NCI-H748 (cell line): ENCODE measurements at regions not wholly inside any gene's neighbourhood (a gene's known extent, or its start where the extent isn't known, plus 50 kb on each side); places are given as distances from the start of the nearest gene placed in this dataset.
"Not testable (repeated sequence)": the region's sequence is repeated elsewhere in the genome, so short reads cannot be mapped to it uniquely, and the experiment has no call there.

Experiments used
- DNase-seq: peaks from one replicate; lab custom pipeline; 2025; ENCODE audit not compliant: unreplicated experiment; lab: John Stamatoyannopoulos, UW

DNA sequence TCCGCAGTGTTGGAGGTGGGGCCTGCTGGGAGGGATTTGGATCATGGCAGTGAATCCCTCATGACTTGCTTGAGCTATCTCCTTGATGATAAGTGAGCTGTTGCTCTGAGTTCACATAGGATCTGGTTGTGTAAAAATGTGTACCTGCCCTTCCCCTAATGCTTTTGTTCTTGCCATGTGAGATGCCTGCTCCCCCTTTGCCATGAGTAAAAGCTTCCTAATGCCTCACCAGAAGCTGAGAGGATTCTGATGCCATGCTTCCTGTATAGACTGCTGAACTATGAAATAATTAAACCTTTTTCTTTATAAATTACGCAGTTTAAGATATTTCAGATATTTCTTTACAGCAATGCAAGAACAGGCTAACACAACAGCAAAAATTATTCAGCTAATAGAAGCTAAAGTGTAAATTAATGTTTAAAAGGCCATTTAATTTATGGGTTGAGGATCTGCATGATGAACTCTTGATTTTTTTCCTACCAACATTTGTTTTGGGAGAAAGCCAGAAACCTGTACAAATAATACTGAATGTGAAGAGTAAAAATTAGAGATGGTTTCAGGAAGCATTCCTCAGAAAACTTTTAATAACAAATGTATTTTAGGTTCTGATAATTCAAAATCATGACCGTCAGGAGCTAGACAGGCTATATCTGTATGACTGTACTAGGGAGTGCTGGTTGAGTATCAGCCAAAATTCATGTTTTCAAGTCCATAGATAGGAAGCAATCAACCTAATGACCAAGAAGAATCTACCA lies 177.5 kb upstream of the GRIA4 start:
- no peak for DNase-seq

DNA sequence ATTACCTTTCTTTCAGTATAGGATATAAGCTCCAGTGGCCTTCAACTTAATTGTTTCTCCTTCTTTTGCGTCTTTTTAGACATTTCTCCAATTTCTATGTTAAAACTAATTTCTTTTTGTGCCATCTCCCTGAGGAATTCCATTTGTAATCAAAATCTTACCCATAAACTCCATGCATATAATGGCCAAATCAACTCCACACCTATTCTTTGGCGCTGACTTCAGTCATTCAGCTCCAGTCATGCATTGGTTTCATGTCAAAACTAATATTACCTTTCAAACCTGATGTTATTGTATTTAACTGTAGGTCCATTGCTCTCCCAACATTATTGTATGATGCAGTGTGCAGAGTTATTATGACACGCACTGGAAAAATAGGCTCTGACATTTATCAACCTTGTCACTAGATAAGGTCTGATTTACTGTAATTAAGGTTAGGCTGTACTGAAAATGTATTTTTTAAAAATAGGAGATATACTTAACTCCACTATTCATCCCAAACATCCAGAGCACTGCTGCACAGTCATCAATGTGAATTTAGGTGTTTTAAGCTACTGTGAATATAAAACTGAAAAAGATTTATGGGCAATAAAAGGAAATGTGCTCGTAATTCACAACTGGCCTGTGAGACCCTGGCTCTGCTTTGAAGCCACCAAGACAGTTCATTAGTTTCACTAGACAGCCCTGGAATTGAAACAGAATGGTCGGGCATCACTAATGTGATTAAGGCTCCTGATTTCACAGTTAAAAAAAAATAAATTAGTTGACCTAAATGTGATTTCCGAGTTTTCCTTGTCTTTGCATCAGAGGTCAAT lies 180.6 kb upstream of the GRIA4 start:
- DNase-seq: no peak

DNA sequence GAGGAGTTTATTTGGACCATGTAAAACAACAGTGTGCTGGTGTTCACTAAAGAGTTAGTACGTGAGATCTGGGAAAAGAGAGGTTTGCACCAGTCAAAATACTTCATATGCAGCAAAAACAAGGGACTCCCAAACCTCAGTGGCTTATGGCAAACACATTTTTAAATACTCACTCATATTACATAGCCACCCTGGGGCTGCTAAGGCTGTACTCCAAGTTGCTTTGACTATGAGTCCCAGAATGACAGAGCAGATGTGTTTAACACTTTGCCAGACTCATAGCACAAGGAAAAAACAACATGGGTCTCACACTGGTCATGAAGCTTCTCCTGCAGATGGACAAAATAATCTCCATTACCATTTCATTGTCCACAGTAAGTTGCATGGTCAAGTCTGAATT lies 202.8 kb upstream of the GRIA4 start:
- DNase-seq: no peak

DNA sequence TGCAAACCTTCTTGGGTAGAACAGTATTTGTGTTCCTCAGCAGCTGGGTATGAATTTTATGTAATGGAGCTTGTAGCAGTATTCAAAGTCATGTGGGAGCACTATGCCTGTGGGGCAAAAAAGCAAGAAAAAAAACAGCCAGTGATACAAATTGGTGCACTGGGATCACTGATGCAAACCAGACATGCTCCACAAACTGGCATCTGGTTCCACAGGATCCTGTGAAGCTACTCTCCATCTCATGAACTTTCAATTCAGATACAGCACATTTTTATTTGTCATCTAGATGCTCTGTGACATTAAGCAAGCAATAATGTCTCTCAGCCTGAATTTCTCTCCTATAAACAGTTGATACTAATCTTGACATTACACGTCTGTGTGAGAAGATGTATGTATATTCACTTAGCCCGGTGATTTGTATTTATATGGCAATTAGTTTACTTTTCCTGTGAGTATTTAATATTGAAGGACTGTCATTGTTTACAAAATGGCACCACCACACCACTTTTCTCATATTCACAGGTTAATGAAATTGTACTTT lies 208.5 kb upstream of the GRIA4 start:
- DNase-seq: no peak

DNA sequence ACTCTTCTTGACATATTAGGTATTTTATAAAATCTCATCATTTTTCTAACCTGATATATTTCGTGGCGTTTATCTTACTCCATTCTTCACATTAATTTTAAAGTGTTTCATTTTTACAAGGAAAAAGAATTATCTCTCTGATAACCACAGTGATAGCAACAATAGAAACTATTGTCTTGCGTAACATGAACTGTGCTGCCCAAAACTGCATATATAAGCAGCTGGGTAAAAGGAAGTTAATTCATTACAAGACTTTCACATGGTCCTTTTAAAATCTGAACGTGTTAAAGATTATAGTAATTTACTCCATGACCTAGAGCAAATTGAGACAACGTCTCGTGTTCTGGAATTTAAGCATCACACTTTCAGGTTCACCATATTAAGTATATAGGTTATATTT lies 210.4 kb upstream of the GRIA4 start:
- no peak for DNase-seq

DNA sequence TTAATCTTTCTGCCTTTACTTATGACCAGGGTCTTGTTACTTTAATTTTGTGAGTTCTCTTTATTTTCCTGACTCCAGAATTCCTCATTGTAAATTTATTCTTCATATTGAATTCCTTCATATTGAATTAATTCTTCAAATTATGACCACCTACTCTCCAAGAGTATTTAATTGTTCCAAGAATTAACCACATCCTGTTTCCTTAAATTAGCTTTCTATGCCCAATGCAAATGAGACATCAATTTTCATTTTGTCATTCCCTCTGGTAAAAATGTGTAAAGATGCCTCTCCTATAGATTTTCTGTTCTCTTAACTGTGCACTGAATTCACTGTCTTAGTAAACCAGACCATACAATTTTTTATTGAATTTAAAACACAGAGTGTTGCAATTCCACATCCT lies 211.2 kb upstream of the GRIA4 start:
- no peak for DNase-seq

DNA sequence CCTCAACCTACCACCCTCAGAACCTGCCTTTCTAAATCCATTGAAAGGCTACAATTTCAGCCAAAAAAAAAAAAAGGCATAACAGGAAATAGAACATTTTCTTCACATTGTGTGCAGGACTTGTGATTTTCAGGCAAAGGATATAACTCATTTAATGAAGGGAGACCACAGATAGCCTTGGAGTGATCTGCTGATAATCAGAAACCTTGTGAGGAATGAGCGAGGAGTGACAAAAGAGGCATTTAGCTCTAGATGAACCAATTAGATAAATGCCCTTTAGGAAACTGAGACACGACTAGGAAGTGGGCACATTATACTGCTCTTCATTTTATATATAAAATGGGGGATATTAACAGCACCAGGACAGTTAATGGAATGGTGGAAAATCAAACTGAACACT lies 216.5 kb upstream of the GRIA4 start:
- no peak for DNase-seq

DNA sequence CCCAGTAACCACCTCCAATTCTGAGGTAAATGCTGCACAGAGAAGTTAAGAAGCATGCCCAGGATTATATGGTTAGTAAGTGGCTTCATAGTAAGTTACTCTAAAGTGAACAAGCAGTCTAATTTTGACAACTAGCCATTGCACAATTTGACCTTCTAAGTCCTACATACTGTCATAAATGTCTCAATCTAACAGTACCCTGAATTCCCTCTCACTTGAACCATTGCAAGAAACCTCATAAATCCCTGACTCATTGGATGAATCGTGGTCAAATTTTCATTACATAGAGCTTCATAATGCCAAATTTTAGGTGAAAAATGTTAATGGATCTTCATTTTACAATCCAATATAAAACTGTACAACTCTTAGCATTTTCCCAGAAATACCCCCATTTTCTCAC lies 217.3 kb upstream of the GRIA4 start:
- no peak for DNase-seq

DNA sequence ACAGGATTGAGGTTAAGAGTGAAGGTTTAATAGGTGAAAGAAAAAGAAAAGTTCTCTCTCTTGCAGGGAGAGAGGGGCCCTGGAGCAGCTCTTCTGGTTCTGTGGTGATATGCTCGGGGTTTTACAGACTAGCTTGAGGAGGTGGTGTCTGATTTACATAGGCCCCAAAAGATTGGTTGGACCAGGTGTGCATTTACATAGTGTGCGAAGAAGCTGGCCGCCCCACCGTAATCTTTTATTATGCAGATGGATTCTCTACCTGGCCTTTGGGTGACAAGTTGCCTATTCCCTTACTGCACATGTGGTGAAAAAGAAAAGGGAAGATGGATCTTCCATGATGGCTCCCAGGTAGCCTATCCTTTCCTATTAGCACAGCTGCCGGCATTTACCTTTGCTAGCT lies 219.9 kb upstream of the GRIA4 start:
- no peak for DNase-seq

DNA sequence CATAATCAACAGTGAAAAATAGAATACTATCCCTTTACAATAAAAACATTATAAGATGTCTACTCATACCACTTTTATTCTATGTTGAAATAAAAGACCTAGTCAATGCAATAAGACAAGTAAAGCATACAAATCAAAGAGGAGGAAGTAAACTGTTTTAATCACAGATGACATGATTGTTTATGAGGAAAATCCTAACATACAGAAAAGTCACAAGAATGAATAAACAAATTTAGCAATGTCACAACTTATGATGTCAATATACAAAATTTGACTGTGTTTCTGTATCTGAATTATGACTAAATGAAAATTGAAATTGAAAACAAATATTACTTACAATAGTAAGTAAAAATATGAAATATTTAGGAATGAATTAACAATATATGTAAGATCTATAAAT lies 221.9 kb upstream of the GRIA4 start:
- no peak for DNase-seq

DNA sequence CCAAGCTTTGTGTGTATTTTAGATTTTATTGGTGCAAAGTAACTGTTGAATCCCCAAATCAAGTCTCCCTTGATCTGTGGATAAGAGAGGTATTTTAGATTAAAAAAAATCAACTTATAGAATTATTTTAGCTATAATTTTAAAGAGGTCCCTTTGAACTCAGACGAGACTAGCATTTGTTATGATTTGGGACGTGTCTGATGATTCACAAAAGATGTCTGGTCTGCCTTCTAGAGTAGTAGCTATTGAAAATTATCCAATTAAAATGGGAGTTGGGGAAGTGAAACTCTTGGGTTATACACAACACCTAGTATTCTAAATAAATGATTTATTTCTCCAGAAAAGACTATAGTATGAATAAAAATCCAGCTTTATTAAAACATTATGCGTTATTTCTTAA lies 227.9 kb upstream of the GRIA4 start:
- no peak for DNase-seq

DNA sequence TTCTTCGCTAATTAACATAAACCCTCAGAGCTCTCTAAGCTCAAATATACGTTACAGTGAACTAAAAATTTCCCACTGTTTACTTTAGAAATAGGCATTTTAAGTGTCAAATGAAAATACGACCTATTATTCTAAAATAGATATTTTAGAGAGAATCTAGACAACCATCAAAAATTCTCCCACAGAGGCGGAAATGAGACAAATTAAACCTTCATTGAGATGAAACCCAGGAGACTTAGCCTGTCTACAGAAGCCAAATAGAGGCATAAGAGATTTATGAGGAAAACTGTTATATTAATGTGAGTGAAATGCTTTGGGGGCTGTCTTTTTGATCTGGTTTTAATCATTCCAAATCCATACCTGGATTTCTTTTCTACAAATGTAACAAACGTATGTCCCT lies 232.0 kb upstream of the GRIA4 start:
- DNase-seq: no peak

DNA sequence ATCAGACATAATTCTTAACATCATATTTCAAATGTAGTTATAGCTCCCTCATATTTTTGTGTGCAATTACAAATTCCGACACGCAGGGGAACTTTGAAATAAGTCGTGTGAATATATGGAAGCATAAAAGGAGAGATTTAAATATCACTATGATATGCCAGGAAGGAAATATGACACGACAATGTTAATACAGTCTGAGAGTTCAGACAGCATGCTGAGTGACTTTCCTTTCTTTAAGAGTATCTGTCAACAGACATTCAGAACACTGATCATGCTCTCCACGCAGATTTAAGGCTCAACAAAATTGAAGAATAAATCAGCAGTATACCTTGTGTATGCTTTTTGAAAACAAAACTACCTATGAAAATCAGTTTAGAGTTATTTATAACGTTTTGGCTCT lies 232.6 kb upstream of the CARD18 start:
- no peak for DNase-seq

DNA sequence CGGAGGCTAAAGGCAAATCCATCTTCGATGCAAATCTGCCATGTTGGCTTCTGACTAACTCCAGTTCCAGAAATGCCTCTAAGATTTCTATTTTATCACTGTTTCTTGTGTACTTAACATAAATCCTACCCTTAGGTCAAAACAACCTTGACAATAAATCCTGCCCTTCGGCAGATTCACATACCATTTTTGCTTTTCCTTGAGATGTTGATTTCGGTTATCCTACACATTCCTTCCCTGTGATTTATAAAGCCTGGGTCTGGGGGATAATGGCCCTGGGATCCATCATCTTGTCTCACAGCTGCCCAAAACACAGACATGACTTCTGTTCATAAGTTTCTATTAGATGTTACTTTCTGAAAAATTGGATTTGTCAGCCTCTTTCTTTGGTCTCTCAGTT lies 231.7 kb upstream of the CARD18 start:
- DNase-seq: no peak

DNA sequence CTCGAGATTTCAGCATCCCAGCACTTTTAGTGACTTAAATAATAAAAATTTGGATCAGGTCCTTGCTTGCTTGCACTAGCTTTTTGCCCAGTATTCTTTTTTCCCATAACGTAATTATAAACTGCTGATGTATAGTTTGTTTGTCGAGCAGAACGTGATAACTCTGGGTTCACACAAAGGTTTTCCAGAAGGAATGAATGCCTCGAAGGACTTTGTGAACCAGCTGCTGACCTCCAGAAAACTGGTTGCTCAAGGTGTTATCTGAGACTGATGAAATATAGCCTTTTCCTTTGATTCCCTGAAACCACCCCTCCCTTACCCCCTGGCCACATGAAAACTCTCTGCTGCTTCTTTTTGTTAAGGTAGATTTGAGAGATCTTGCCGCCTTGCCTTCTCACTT lies 229.1 kb upstream of the CARD18 start:
- no peak for DNase-seq

DNA sequence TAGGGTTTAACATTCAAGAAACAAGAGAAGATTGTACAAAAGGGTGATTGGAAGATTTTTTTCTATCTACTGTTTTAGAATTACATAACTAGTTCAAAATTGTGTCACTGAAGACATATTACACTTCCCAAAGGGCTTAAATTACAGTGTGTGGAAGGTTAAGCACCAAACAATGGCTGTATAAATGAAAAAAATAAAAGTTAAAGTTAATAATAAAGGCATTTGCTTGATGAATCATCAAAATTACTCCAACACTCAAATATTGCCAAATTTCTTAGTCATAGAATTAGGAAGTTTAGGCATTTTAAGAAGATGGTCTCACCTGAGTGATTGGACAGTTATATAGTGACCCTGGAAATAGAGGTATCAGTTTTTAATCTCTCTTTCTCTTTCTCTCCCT lies 227.6 kb upstream of the CARD18 start:
- DNase-seq: no peak

DNA sequence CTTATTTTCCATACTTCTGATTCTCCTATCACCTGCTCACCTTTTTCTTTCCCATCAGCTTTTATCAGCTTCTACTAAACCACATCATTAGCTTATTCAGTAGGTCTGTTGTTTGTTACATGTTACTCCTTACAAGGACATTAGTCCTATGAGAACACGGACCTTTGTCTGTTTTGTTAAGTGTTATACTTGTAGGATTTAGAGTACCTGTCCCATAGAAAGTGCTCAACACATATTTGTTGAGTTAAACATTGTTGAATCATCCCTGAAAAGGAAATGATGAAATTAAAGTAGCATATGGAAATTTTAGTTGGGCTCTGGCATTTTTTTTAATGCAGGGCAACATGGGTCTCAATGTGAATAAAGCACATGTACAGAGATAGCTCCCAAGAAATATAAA lies 222.1 kb upstream of the CARD18 start:
- no peak for DNase-seq

DNA sequence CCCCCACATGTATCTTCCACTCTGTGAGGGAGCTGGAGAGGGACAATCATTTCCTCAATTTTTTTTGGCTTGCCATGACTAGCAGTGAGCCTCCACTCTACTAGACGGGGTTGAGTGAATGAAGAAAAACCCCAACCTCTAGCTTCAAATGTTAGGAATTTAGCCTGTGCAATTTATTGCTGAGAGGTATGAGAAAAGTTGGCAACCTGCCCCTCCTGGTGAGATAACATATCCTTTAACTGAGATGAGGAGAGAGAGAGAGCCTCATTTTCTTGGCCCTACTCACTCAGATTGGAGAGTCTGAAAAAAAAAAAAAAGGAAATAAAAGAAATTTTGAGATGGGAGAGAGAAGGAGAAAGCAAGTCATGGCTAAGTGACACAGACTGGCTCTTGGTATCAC lies 218.2 kb upstream of the CARD18 start:
- DNase-seq: no peak

DNA sequence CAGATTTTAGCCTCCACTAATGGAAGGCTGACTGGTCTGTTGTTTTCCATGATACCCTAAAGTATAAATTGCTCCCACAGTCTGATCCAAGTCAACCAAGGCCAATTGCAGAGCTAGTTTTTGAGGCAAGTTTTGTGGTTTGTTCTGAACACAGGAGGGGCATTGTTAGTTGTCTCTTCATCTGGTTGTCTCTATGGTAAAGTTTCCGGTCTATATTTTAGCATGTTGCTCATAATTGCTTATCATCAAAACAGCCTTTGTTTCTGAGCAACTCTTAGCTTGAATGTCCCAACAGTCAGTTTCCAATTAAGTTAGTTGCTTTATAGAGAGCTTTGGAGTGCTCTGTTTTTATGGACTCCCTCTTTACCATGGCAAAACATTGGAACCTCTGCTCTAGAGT lies 217.6 kb upstream of the CARD18 start:
- DNase-seq: no peak

DNA sequence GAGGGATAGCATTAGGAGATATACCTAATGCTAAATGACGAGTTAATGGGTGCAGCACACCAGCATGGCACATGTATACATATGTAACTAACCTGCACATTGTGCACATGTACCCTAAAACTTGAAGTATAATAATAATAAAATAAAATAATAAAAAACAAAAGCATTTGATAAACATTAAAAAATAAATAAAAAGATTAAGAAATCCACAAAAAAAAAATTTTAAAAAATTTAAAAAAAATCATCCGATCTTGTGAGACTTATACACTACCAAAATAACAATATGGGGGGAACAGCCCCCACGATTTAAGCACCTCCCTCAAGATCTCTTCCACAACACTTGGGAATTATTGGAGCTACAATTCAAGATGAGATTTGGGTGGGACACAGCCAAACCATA lies 210.3 kb upstream of the CARD18 start:
- DNase-seq: not testable (repeated sequence)

DNA sequence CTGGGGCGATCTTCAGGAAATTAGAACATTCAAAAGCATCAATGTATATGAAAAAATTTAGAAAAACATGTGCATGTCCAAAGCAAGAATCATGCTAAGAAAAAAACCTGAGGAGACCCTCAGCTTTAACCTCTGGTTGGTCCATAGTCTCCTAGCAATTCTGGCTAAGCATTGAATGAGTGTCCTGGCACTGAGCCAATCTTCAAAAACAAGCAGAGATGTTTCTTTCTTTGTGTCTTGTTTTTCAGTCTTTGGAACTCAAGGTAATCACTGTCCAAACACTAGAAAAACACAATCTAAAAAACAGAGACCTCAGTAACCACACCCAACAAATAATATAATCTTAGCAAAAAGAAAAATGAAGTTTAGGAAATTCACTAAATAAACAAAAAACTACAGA lies 205.4 kb upstream of the CARD18 start:
- DNase-seq: peak; percentile 63

DNA sequence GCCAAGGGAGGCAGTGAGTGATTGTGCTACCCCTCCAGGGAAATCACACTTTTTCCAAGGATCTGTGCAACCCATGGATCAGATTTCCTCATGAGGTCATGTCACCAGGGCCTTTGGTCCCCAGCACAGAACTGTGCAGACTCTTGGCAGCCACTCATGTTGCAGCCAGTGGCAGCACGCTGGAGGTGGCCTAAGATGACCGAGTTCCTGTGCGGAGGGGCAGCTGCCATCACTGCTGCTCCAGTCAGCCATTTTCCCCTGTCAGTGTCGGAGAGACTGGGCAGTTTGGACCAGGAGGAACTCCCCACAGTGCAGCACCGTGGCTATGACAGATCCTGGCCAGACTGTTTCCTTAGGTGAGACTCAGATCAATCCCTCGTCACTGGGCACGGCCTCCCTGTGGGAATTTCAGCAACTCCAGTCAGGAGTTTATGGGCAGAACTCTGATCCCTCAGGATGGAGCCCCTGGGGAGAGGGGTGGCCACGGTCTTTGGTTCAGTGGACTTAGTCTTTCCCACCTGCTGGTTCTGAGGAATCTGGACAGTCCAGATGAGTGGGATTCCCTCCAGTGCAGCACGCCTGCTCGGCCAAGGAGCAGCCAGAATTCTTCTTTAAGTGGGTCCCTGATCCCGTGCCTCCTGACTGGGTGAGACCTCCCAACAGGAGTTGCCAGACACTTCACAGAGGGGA lies 194.6 kb upstream of the CARD18 start:
- DNase-seq: no peak
